Dendritic cell treated with granulocyte-macrophage colony-stimulating factor and Interleukin-4, amounts not matched to agents 40 ng/mL and 50 ng/mL, for 4 days (primary cell): ENCODE measurements at regions not wholly inside any gene's neighbourhood (a gene's known extent, or its start where the extent isn't known, plus 50 kb on each side); places are given as distances from the start of the nearest gene placed in this dataset.
A peak's percentile ranks its signal among the peaks of the same experiment; 100 is the strongest.
"Not testable (repeated sequence)": the region's sequence is repeated elsewhere in the genome, so short reads cannot be mapped to it uniquely, and the experiment has no call there.

Experiments used
- H3K27ac Mint-ChIP-seq: one replicate; pipeline ENCODE4 v1.8.0; 2022; ENCODE audit warnings: mild to moderate bottlenecking, mixed read lengths
- H3K27me3 Mint-ChIP-seq: one replicate; pipeline ENCODE4 v1.8.0; 2022; ENCODE audit warnings: mild to moderate bottlenecking, mixed read lengths
- H3K36me3 Mint-ChIP-seq: one replicate; pipeline ENCODE4 v1.8.0; 2022; ENCODE audit warnings: low read depth, mixed read lengths
- H3K4me1 Mint-ChIP-seq: one replicate; pipeline ENCODE4 v1.8.0; 2022; ENCODE audit warnings: low read depth, mixed read lengths
- H3K4me3 Mint-ChIP-seq: one replicate; pipeline ENCODE4 v1.8.0; 2022; ENCODE audit warnings: mild to moderate bottlenecking, moderate library complexity, mixed read lengths
- H3K9me3 Mint-ChIP-seq: one replicate; pipeline ENCODE4 v1.8.0; 2022; ENCODE audit warnings: mixed read lengths
- intact Hi-C: fragments of 100-400 bp; cut with micrococcal nuclease; formaldehyde crosslinking; loops from one replicate; pipeline ENCODE4 v1.15.0; 2022

DNA sequence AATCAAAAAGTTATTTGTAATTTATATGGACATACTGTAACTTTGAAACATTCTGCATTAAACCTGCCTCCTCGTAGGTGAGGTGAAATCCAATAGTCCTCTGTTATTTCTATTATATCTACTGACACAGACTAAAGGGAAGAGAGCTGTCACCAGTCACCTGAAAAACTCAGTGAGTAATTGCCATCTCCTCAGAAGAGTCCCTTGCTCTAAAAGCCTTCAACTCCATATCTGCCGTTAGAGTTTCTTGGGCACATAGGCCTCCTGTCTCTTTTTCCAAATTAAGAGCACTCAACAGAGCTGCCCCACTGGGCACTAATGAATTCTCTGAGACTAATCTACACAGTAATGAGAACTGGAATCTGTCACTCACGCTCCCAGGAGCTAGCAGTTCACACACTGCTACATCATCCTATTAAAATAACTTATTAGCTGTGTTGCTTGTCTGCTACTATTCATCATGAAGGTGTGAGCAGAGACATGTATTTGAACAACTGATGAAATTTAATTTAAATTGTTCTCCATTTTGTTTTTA, 67.3 kb upstream of the VCAN start:
- Mint-ChIP-seq H3K4me1 (peaks cover 19% of the 10 kb centered on the region), H3K9me3 (peaks cover 3% of the 10 kb centered on the region), H3K27me3 (no peaks in the 10 kb centered on the region), H3K36me3 (no peaks in the 10 kb centered on the region), H3K4me3 (no peak overlapping the region), H3K27ac (no peak overlapping the region)
- intact Hi-C loops, result no loop called here

- Mint-ChIP-seq H3K9me3 (peaks cover 17% of the 10 kb centered on the region), H3K4me1 (peaks cover 33% of the 10 kb centered on the region), H3K4me3 (no peak overlapping the region), H3K27me3 (no peaks in the 10 kb centered on the region), H3K36me3 (peaks cover 10% of the 10 kb centered on the region), H3K27ac (no peak overlapping the region)
- intact Hi-C loops, result no loop called here
These were observed 65.9 kb upstream of the VCAN start for GRCh38 chr5:83405662-83406061.

DNA sequence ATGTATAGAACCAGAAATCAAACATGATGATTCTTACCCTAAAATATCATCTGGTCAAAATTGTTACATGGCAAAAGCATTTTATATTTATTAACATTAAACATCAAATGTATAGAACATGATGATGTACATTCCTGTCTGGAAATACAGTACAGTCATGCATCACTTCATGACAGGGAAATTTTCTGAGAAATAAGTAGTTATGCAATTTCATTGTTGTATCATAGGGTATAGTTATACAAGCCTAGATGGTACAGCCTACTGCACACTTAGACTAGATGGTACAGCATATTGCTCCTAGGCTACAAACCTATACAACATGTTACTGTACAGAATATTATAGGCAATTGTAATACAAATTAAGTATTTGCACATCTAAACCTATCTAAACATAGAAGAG, 64.6 kb upstream of the VCAN start:
- H3K27me3 Mint-ChIP-seq, result no peaks in the 10 kb centered on the region
- H3K4me1 Mint-ChIP-seq, result peaks cover 33% of the 10 kb centered on the region
- H3K4me3 Mint-ChIP-seq, result no peak overlapping the region
- intact Hi-C loops, result no loop called here
- H3K9me3 Mint-ChIP-seq, result peaks cover 21% of the 10 kb centered on the region
- H3K36me3 Mint-ChIP-seq, result peaks cover 13% of the 10 kb centered on the region
- no peak overlapping the region for H3K27ac Mint-ChIP-seq

DNA sequence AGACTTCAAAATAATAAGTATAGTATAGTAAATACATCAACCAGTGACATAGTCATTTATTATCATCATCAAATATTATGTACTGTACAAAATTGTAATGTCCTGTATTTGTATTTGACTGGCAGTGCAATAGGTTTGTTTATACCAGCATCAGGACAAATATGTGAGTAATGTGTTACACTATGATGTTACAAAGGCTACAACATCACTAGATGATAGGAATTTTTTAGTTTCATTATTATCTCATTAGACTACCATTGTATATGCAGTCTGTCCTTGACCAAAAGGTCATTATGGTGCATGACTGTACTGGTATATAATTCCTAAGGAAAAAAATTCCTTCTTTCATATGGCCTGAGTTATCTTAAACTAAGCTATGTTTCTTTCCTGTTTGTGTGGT, 63.6 kb upstream of the VCAN start:
- peaks cover 13% of the 10 kb centered on the region for H3K36me3 Mint-ChIP-seq
- intact Hi-C loops, result no loop called here
- no peak overlapping the region for H3K27ac Mint-ChIP-seq
- no peaks in the 10 kb centered on the region for H3K27me3 Mint-ChIP-seq
- peaks cover 21% of the 10 kb centered on the region for H3K9me3 Mint-ChIP-seq
- no peak overlapping the region for H3K4me3 Mint-ChIP-seq
- peaks cover 33% of the 10 kb centered on the region for H3K4me1 Mint-ChIP-seq

- intact Hi-C loops, result no loop called here
- H3K4me3 Mint-ChIP-seq, result no peak overlapping the region
- H3K27me3 Mint-ChIP-seq, result no peaks in the 10 kb centered on the region
- H3K27ac Mint-ChIP-seq, result no peak overlapping the region
- peaks cover 33% of the 10 kb centered on the region for H3K4me1 Mint-ChIP-seq
- H3K9me3 Mint-ChIP-seq, result peaks cover 21% of the 10 kb centered on the region
- peaks cover 13% of the 10 kb centered on the region for H3K36me3 Mint-ChIP-seq
These were observed 62.8 kb upstream of the VCAN start for GRCh38 chr5:83408719-83409118.

DNA sequence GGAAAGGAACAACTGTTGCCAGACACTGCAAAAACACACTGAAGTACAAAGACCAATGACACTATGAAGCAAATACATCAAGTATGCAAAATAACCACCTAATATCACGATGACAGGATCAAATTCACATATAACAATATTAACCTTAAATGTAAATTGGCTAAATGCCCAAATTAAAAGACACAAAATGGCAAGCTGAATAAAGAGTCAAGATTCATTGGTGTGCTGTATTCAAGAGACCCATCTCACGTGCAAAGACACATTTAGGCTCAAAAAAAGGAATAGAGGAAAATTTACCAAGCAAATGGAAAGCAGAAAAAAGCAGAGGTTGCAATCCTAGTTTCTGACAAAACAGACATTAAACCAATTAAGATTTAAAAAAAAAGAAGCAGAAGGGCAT, 61.8 kb upstream of the VCAN start:
- intact Hi-C loops, result loop anchor here (5.0 to 10.0 kb wide), 2 partner anchors 42 to 735 kb away; no protein-coding TSS in a partner anchor
- H3K27ac Mint-ChIP-seq, result peak overlapping the region; percentile 73
- H3K36me3 Mint-ChIP-seq, result peaks cover 13% of the 10 kb centered on the region
- H3K9me3 Mint-ChIP-seq, result peaks cover 21% of the 10 kb centered on the region
- not testable (repeated sequence) for H3K4me3 Mint-ChIP-seq, H3K27me3 Mint-ChIP-seq
- peaks cover 35% of the 10 kb centered on the region for H3K4me1 Mint-ChIP-seq

DNA sequence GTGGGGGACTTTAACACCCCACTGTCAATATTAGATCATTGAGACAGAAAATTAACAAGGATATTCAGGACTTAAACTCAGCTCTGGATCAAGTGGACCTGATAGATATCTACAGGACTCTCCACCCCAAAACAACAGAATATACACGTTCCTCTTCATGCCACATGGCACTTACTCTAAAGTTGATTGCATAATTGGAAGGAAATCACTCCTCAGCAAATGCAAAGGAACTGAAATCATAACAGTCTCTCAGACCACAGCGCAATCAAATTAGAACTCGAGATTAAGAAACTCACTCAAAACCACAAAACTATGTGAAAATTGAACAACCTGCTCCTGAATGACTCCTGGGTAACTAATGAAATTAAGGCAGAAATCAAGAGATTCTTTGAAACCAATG, 61.2 kb upstream of the VCAN start:
- intact Hi-C loops, result loop anchor here (5.0 to 10.0 kb wide), 2 partner anchors 43 to 736 kb away; no protein-coding TSS in a partner anchor
- Mint-ChIP-seq H3K36me3 (peaks cover 13% of the 10 kb centered on the region), H3K4me3 (peak overlapping the region; percentile 57), H3K4me1 (peaks cover 38% of the 10 kb centered on the region), H3K9me3 (peaks cover 21% of the 10 kb centered on the region), H3K27ac (peak overlapping the region; percentile 73)
- not testable (repeated sequence) for H3K27me3 Mint-ChIP-seq

DNA sequence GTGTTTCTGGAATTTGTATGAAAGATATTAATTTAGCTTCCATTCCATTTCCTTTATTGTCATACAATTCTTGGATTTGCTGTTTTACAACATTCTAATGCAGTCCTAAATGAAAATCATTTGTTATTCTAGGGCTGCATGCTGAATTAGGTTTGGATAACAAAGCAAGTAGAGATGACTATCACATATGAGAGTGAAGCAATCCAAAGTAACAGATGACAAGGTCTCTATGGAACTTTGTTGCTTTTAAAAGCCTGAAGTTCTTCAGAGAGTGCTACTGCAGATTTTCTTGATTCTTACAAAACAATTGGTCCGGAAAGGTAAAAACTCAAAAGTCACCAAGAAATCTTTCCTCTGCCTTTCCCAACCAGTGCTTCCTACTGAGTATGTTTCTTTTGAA, 56.9 kb upstream of the VCAN start:
- peaks cover 26% of the 10 kb centered on the region for H3K9me3 Mint-ChIP-seq
- intact Hi-C loops, result loop anchor here (5.0 to 10.0 kb wide), 2 partner anchors 47 to 740 kb away; no protein-coding TSS in a partner anchor
- peaks cover 27% of the 10 kb centered on the region for H3K4me1 Mint-ChIP-seq
- no peak overlapping the region for H3K4me3 Mint-ChIP-seq
- H3K27me3 Mint-ChIP-seq, result no peaks in the 10 kb centered on the region
- H3K36me3 Mint-ChIP-seq, result peaks cover 12% of the 10 kb centered on the region
- H3K27ac Mint-ChIP-seq, result no peak overlapping the region

GRCh38 chr5:83417884-83418283, 53.7 kb upstream of the VCAN start:
- Mint-ChIP-seq H3K27ac (no peak overlapping the region), H3K9me3 (peaks cover 36% of the 10 kb centered on the region), H3K36me3 (peaks cover 6% of the 10 kb centered on the region), H3K4me3 (no peak overlapping the region), H3K27me3 (no peaks in the 10 kb centered on the region), H3K4me1 (peaks cover 5% of the 10 kb centered on the region)
- intact Hi-C loops, result loop anchor here (10.0 kb wide), 1 partner anchor 743 kb away; no protein-coding TSS in a partner anchor

DNA sequence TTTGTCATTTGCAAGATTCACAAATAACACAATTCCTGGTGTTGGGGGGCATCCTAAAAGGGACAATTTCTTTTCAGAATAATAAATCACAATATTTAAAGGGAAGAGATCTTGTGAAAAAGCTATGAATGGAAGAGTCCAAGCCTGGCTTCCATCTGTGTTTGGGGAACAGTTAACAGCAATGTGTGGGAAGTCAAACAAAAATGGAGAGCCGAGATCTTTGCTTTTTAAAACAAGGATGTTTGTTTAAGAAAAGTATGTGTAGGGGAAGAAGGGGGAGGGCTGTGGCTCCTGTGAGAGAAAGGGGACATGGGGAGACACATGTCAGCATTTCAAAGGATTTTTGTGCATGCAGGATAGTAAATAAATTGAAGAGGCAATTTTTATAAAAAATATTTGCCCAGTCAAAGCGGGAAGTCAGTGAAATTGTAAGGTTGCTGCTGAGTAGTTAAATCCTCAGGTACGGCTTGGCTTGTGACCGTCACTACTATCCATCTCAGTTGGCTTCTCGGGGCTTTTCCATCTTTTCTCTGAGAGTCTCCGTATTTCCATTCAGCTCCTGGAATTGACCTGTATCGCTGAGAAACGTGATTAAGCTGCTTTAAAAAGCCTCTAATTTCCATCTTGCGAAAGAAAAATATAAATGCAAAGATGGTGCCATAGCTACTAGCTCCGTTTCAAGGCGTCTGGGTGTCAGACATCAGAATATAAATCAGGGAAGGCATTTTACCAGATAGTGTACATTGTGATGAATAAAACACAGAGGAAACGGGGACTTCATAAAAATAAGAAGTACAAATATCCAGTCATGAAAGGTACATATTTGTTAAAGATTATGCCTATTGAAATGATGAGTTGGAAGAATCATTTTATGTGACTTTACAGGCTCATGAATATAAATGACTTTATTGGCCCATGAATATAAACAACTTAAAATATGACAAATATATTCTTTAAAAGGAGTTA, 52.9 kb upstream of the VCAN start:
- no peak overlapping the region for H3K27ac Mint-ChIP-seq
- H3K4me1 Mint-ChIP-seq, result peaks cover 5% of the 10 kb centered on the region
- H3K4me3 Mint-ChIP-seq, result no peak overlapping the region
- intact Hi-C loops, result loop anchor here (10.0 kb wide), 1 partner anchor 744 kb away; no protein-coding TSS in a partner anchor
- H3K27me3 Mint-ChIP-seq, result no peaks in the 10 kb centered on the region
- H3K36me3 Mint-ChIP-seq, result peaks cover 6% of the 10 kb centered on the region
- peaks cover 36% of the 10 kb centered on the region for H3K9me3 Mint-ChIP-seq
